WTC11 (cell line): ENCODE measurements at regions not wholly inside any gene's neighbourhood (a gene's known extent, or its start where the extent isn't known, plus 50 kb on each side); places are given as distances from the start of the nearest gene placed in this dataset.

Experiments used
- CBFB ChIP-seq: sonication (generic); formaldehyde crosslinking; IDR thresholded peaks from 2 replicates; pipeline ENCODE4 v1.8.1; 2022; ENCODE audit warnings: mild to moderate bottlenecking, low read depth, missing genetic modification reagents
- CREM ChIP-seq: sonication (generic); formaldehyde crosslinking; IDR thresholded peaks from 2 replicates; pipeline ENCODE4 v1.8.1; 2022; ENCODE audit warnings: mild to moderate bottlenecking, missing genetic modification reagents, moderate library complexity
- CTCF ChIP-seq: fragments of 200-600 bp; IDR thresholded peaks from 2 replicates; pipeline ENCODE4 v1.8.0; 2022; ENCODE audit warnings: antibody characterized with exemption
- E2F4 ChIP-seq: sonication (generic); formaldehyde crosslinking; IDR thresholded peaks from 2 replicates; pipeline ENCODE4 v1.8.1; 2022; ENCODE audit warnings: low read depth, mild to moderate bottlenecking, moderate library complexity, missing genetic modification reagents, borderline replicate concordance
- ERG ChIP-seq: fragments of 250-450 bp; sonication (Bioruptor Pico); IDR thresholded peaks from 2 replicates; pipeline ENCODE4 v1.8.0; 2021; ENCODE audit warnings: mild to moderate bottlenecking
- FOXJ3 ChIP-seq: sonication (generic); formaldehyde crosslinking; IDR thresholded peaks from 2 replicates; pipeline ENCODE4 v1.9.0; 2021; ENCODE audit warnings: missing genetic modification reagents, mild to moderate bottlenecking, borderline replicate concordance
- HMGXB4 ChIP-seq: sonication (generic); formaldehyde crosslinking; IDR thresholded peaks from 2 replicates; pipeline ENCODE4 v1.8.1; 2023; ENCODE audit warnings: mild to moderate bottlenecking, moderate library complexity, missing genetic modification reagents
- JAZF1 ChIP-seq: fragments of 250-450 bp; sonication (Bioruptor Pico); IDR thresholded peaks from 2 replicates; pipeline ENCODE4 v1.9.0; 2021; ENCODE audit warnings: moderate library complexity, mild to moderate bottlenecking, inconsistent platforms
- JUN ChIP-seq: sonication (generic); formaldehyde crosslinking; IDR thresholded peaks from 2 replicates; pipeline ENCODE4 v1.8.0; 2023; ENCODE audit warnings: mild to moderate bottlenecking, missing genetic modification reagents
- PRDM15 ChIP-seq: sonication (generic); formaldehyde crosslinking; IDR thresholded peaks from 2 replicates; pipeline ENCODE4 v1.8.0; 2022; ENCODE audit warnings: missing genetic modification reagents
- SP1 ChIP-seq: sonication (generic); formaldehyde crosslinking; conservative IDR thresholded peaks from 2 replicates; pipeline ENCODE4 v1.8.1; 2022; ENCODE audit warnings: missing genetic modification reagents
- USF1 ChIP-seq: sonication (generic); formaldehyde crosslinking; IDR thresholded peaks from 2 replicates; pipeline ENCODE4 v1.8.0; 2022; ENCODE audit warnings: mild to moderate bottlenecking, missing genetic modification reagents
- ZNF263 ChIP-seq: sonication (generic); formaldehyde crosslinking; IDR thresholded peaks from 2 replicates; pipeline ENCODE4 v1.8.1; 2022; ENCODE audit warnings: low read depth, mild to moderate bottlenecking, moderate library complexity, missing genetic modification reagents
- ZNF671 ChIP-seq: fragments of 250-450 bp; sonication (Bioruptor Pico); IDR thresholded peaks from 2 replicates; pipeline ENCODE4 v1.8.0; 2021; ENCODE audit warnings: mild to moderate bottlenecking

GRCh38 chr4:100081491-100081890 is 108.8 kb downstream of the DDIT4L start:
- TF ChIP-seq CTCF (no peak), FOXJ3 (CRISPR knock-in tag) (no peak), E2F4 (CRISPR knock-in tag) (no peak), JUN (CRISPR knock-in tag) (no peak), JAZF1 (CRISPR knock-in tag) (no peak), CBFB (no peak), USF1 (CRISPR knock-in tag) (no peak), SP1 (CRISPR knock-in tag) (no peak), ZNF671 (CRISPR knock-in tag) (no peak), ERG (CRISPR knock-in tag) (no peak), HMGXB4 (no peak), ZNF263 (CRISPR knock-in tag) (no peak), PRDM15 (CRISPR knock-in tag) (no peak), CREM (CRISPR knock-in tag) (no peak)
